NOMO-1 treated with DMSO at 0.1 percent for 48 hours (cell line): ENCODE measurements at regions not wholly inside any gene's neighbourhood (a gene's known extent, or its start where the extent isn't known, plus 50 kb on each side); places are given as distances from the start of the nearest gene placed in this dataset.

Experiments
- DNase-seq: peaks from one replicate; lab custom pipeline; 2025; ENCODE audit not compliant: unreplicated experiment; lab: John Stamatoyannopoulos, UW

GRCh38 chr10:14396411-14397048, 65.8 kb upstream of the FRMD4A start:
- DNase-seq: no peak

- DNase-seq: no peak
Observed at GRCh38 chr10:14394179-14394578, 63.5 kb upstream of the FRMD4A start.

- no peak for DNase-seq
Observed at GRCh38 chr10:14391342-14391741, 60.6 kb upstream of the FRMD4A start.

GRCh38 chr10:14389981-14390590, 59.4 kb upstream of the FRMD4A start:
- no peak for DNase-seq

- peak; percentile 17 for DNase-seq
Observed at GRCh38 chr10:14385596-14386593, 55.2 kb upstream of the FRMD4A start.

GRCh38 chr10:14384915-14385314, 54.2 kb upstream of the FRMD4A start:
- DNase-seq: peak; percentile 13

- no peak for DNase-seq
Observed at GRCh38 chr10:14384116-14384730, 53.5 kb upstream of the FRMD4A start.

GRCh38 chr10:14383266-14383665, 52.5 kb upstream of the FRMD4A start:
- no peak for DNase-seq

GRCh38 chr10:14382531-14382930, 51.8 kb upstream of the FRMD4A start:
- no peak for DNase-seq

GRCh38 chr10:14382022-14382421, 51.3 kb upstream of the FRMD4A start:
- DNase-seq: no peak

GRCh38 chr10:14381475-14381874, 50.8 kb upstream of the FRMD4A start:
- no peak for DNase-seq

GRCh38 chr10:14380746-14381145, 50.0 kb upstream of the FRMD4A start:
- no peak for DNase-seq
